GM18520 (cell line): ENCODE measurements at regions not wholly inside any gene's neighbourhood (a gene's known extent, or its start where the extent isn't known, plus 50 kb on each side); places are given as distances from the start of the nearest gene placed in this dataset.

Experiments used
- ATAC-seq: cut with Tn5 transposase; IDR thresholded peaks from one replicate; pipeline ENCODE4 v1.9.1; 2021; ENCODE audit not compliant: unreplicated experiment

GRCh38 chr1:193614275-193614674 is 427.9 kb upstream of the B3GALT2 start:
- ATAC-seq = no peak

- no peak for ATAC-seq
These were observed 426.6 kb upstream of the B3GALT2 start for GRCh38 chr1:193613041-193613440.

- ATAC-seq = no peak
These were observed 423.2 kb upstream of the B3GALT2 start for GRCh38 chr1:193609592-193609991.

GRCh38 chr1:193607787-193608186 is 421.4 kb upstream of the B3GALT2 start:
- ATAC-seq = no peak

- no peak for ATAC-seq
These were observed 419.6 kb upstream of the B3GALT2 start for GRCh38 chr1:193606035-193606434.

- no peak for ATAC-seq
These were observed 416.3 kb upstream of the B3GALT2 start for GRCh38 chr1:193602705-193603104.

- no peak for ATAC-seq
These were observed 406.9 kb upstream of the B3GALT2 start for GRCh38 chr1:193593147-193593885.

GRCh38 chr1:193592317-193592716 is 405.9 kb upstream of the B3GALT2 start:
- ATAC-seq = peak; percentile 50

GRCh38 chr1:193590102-193590501 is 403.7 kb upstream of the B3GALT2 start:
- ATAC-seq = no peak

GRCh38 chr1:193589597-193590040 is 403.2 kb upstream of the B3GALT2 start:
- no peak for ATAC-seq

- no peak for ATAC-seq
These were observed 402.1 kb upstream of the B3GALT2 start for GRCh38 chr1:193588311-193589082.

- no peak for ATAC-seq
These were observed 398.4 kb upstream of the B3GALT2 start for GRCh38 chr1:193584731-193585239.

GRCh38 chr1:193581341-193581740 is 394.9 kb upstream of the B3GALT2 start:
- no peak for ATAC-seq

- ATAC-seq = no peak
These were observed 394.0 kb upstream of the B3GALT2 start for GRCh38 chr1:193580419-193580818.

- no peak for ATAC-seq
These were observed 392.9 kb upstream of the B3GALT2 start for GRCh38 chr1:193579323-193579722.

GRCh38 chr1:193574913-193575312 is 388.5 kb upstream of the B3GALT2 start:
- ATAC-seq = no peak

- ATAC-seq = no peak
These were observed 383.5 kb upstream of the B3GALT2 start for GRCh38 chr1:193569983-193570269.

GRCh38 chr1:193569096-193569982 is 382.9 kb upstream of the B3GALT2 start:
- ATAC-seq = peak; percentile 67

- ATAC-seq = no peak
These were observed 382.1 kb upstream of the B3GALT2 start for GRCh38 chr1:193568512-193568911.

GRCh38 chr1:193567937-193568336 is 381.5 kb upstream of the B3GALT2 start:
- no peak for ATAC-seq

- ATAC-seq = no peak
These were observed 380.3 kb upstream of the B3GALT2 start for GRCh38 chr1:193566735-193567134.
